IMR-90 (cell line): ENCODE measurements at regions not wholly inside any gene's neighbourhood (a gene's known extent, or its start where the extent isn't known, plus 50 kb on each side); places are given as distances from the start of the nearest gene placed in this dataset.

Experiments
- ATAC-seq: fragments of 200-7000 bp; cut with Tn5 transposase; 2 replicates; pipeline ENCODE4 v1.9.1; 2020; ENCODE audit warnings: low read depth, mild to moderate bottlenecking, moderate library complexity
- BruUV-seq: library from RNA; stranded (reverse); fragments of 400-500 nt; replicated peaks from 2 replicates; lab custom pipeline; 2021; lab: Mats Ljungman, UMichigan
- CTCF ChIA-PET: fragments of 300-600 bp; formaldehyde crosslinking; extraction: SDS; loops from one replicate; lab custom pipeline; 2021; ENCODE audit warnings: antibody characterized with exemption; lab: Yijun Ruan, JAX
- POLR2A ChIA-PET: fragments of 300-600 bp; sonication (Branson Sonifier 250); formaldehyde crosslinking; loops from one replicate; lab custom pipeline; 2022; ENCODE audit warnings: antibody characterized with exemption; ENCODE audit not compliant: unreplicated experiment; lab: Charles Lee
- DNase-seq: peaks from one replicate; pipeline ENCODE4 v3.0.0; 2013
- H2AFZ ChIP-seq: replicated peaks from 2 replicates; pipeline ENCODE3; 2013; ENCODE audit warnings: low read length, mild to moderate bottlenecking; ENCODE audit not compliant: poor library complexity
- H2AK5ac ChIP-seq: 2 replicates; pipeline ENCODE4 v1.6.1; 2013; ENCODE audit warnings: low read depth, low read length, inconsistent platforms
- H2AK9ac ChIP-seq: replicated peaks from 2 replicates; pipeline ENCODE3; 2013; ENCODE audit warnings: mild to moderate bottlenecking, low read depth, low read length, moderate library complexity; ENCODE audit not compliant: poor library complexity
- H2BK120ac ChIP-seq: 2 replicates; pipeline ENCODE4 v1.6.1; 2013; ENCODE audit warnings: low read depth, low read length, inconsistent platforms
- H2BK15ac ChIP-seq: 3 replicates; pipeline ENCODE4 v1.6.1; 2013; ENCODE audit warnings: low read depth, low read length, inconsistent platforms
- H2BK20ac ChIP-seq: 2 replicates; pipeline ENCODE4 v1.6.1; 2013; ENCODE audit warnings: low read depth, mild to moderate bottlenecking, inconsistent platforms, low read length, moderate library complexity
- H2BK5ac ChIP-seq: 2 replicates; pipeline ENCODE4 v1.6.1; 2013; ENCODE audit warnings: mild to moderate bottlenecking, low read depth, low read length, inconsistent platforms; ENCODE audit not compliant: poor library complexity, severe bottlenecking
- H3K14ac ChIP-seq: replicated peaks from 2 replicates; pipeline ENCODE4 v1.6.1; 2013; ENCODE audit warnings: low read depth, low read length, inconsistent platforms
- H3K18ac ChIP-seq: 2 replicates; pipeline ENCODE4 v1.6.1; 2013; ENCODE audit warnings: low read depth, low read length, control low read depth
- H3K23ac ChIP-seq: 2 replicates; pipeline ENCODE4 v1.6.1; 2013; ENCODE audit warnings: low read depth, low read length, inconsistent platforms
- H3K27ac ChIP-seq: 2 replicates; pipeline ENCODE4 v1.5.1; 2013; ENCODE audit warnings: mild to moderate bottlenecking, control low read depth, low read length; ENCODE audit not compliant: insufficient read depth
- H3K27me3 ChIP-seq: 2 replicates; pipeline ENCODE4 v1.6.1; 2013; ENCODE audit warnings: low read length; ENCODE audit not compliant: control insufficient read depth, insufficient read depth
- H3K36me3 ChIP-seq: 2 replicates; pipeline ENCODE4 v1.6.1; 2013; ENCODE audit warnings: low read length, mixed read lengths; ENCODE audit not compliant: control insufficient read depth, insufficient read depth
- H3K4ac ChIP-seq: 2 replicates; pipeline ENCODE4 v1.6.1; 2013; ENCODE audit warnings: low read depth, low read length, inconsistent platforms
- H3K4me1 ChIP-seq: 2 replicates; pipeline ENCODE4 v1.6.1; 2013; ENCODE audit warnings: low read length, mixed read lengths; ENCODE audit not compliant: control insufficient read depth, insufficient read depth
- H3K4me2 ChIP-seq: 2 replicates; pipeline ENCODE4 v1.6.1; 2013; ENCODE audit warnings: low read depth, mild to moderate bottlenecking, control low read depth, low read length, moderate library complexity
- H3K4me3 ChIP-seq: 2 replicates; pipeline ENCODE4 v1.5.1; 2013; ENCODE audit warnings: low read depth, mild to moderate bottlenecking, control low read depth, low read length, moderate library complexity; ENCODE audit not compliant: insufficient read depth
- H3K56ac ChIP-seq: 2 replicates; pipeline ENCODE4 v1.6.1; 2013; ENCODE audit warnings: low read length, inconsistent platforms; ENCODE audit not compliant: insufficient read depth; ENCODE audit errors: extremely low read depth
- H3K79me1 ChIP-seq, 2 experiments: 2 replicates each; pipeline ENCODE4 v1.6.1; 2013; ENCODE audit warnings: low read length in 2 of 2, inconsistent platforms in 1 of 2, low read depth in 1 of 2
- H3K9ac ChIP-seq: 2 replicates; pipeline ENCODE4 v1.6.1; 2013; ENCODE audit warnings: low read depth, low read length, control low read depth
- H3K9me1 ChIP-seq: 2 replicates; pipeline ENCODE4 v1.6.1; 2013; ENCODE audit warnings: low read length, inconsistent platforms; ENCODE audit not compliant: insufficient read depth
- H3K9me3 ChIP-seq: 2 replicates; pipeline ENCODE4 v1.6.1; 2013; ENCODE audit warnings: low read length; ENCODE audit not compliant: control insufficient read depth, insufficient read depth
- H4K20me1 ChIP-seq: 2 replicates; pipeline ENCODE4 v1.6.1; 2013; ENCODE audit warnings: low read length, inconsistent platforms; ENCODE audit not compliant: insufficient read depth
- H4K5ac ChIP-seq: 2 replicates; pipeline ENCODE4 v1.6.1; 2013; ENCODE audit warnings: mild to moderate bottlenecking, low read depth, low read length, control low read depth
- H4K8ac ChIP-seq, 2 experiments: 2 replicates each; pipeline ENCODE4 v1.6.1; 2013; ENCODE audit warnings: low read depth in 2 of 2, low read length in 2 of 2, control low read depth in 1 of 2, inconsistent platforms in 1 of 2
- H4K91ac ChIP-seq: 2 replicates; pipeline ENCODE4 v1.6.1; 2013; ENCODE audit warnings: low read depth, low read length, inconsistent platforms; ENCODE audit not compliant: insufficient read depth
- BHLHE40 ChIP-seq: fragments of 150-350 bp; IDR thresholded peaks from 2 replicates; pipeline ENCODE4 v1.6.1; 2016; ENCODE audit warnings: mild to moderate bottlenecking, low read depth, low read length
- CHD1 ChIP-seq: IDR thresholded peaks from 2 replicates; pipeline ENCODE4 v1.6.1; 2012; ENCODE audit warnings: low read depth, low read length, improper control_type of control experiment
- FOS ChIP-seq: fragments of 150-350 bp; IDR thresholded peaks from 2 replicates; pipeline ENCODE4 v1.6.1; 2016; ENCODE audit warnings: low read depth, low read length
- MAFK ChIP-seq: IDR thresholded peaks from 2 replicates; pipeline ENCODE4 v1.6.1; 2012; ENCODE audit warnings: low read depth, low read length, improper control_type of control experiment
- MAZ ChIP-seq: IDR thresholded peaks from 2 replicates; pipeline ENCODE4 v1.6.1; 2012; ENCODE audit warnings: low read depth, mild to moderate bottlenecking, low read length, improper control_type of control experiment, moderate library complexity, borderline replicate concordance
- MXI1 ChIP-seq: IDR thresholded peaks from 2 replicates; pipeline ENCODE4 v1.6.1; 2012; ENCODE audit warnings: low read depth, mild to moderate bottlenecking, low read length, moderate library complexity, borderline replicate concordance
- NFE2L2 ChIP-seq: fragments of 150-350 bp; IDR thresholded peaks from 2 replicates; pipeline ENCODE4 v1.6.1; 2016; ENCODE audit warnings: low read depth, mild to moderate bottlenecking, low read length
- POLR2A ChIP-seq: IDR thresholded peaks from 2 replicates; pipeline ENCODE4 v1.6.1; 2012; ENCODE audit warnings: mild to moderate bottlenecking, low read depth, low read length
- RAD21 ChIP-seq: IDR thresholded peaks from 2 replicates; pipeline ENCODE4 v1.6.1; 2012; ENCODE audit warnings: low read length, improper control_type of control experiment
- RFX5 ChIP-seq: IDR thresholded peaks from 2 replicates; pipeline ENCODE4 v1.8.0; 2012; ENCODE audit warnings: low read depth, mild to moderate bottlenecking, low read length, moderate library complexity
- SMC3 ChIP-seq: fragments of 150-350 bp; IDR thresholded peaks from 2 replicates; pipeline ENCODE4 v1.6.1; 2016; ENCODE audit warnings: low read depth, mild to moderate bottlenecking, antibody characterized with exemption, low read length, moderate library complexity
- WGBS, 2 experiments: methylation state at CpG; one replicate each; pipeline versions ENCODE4 v1.1.5 to v1.1.7; 2013; ENCODE audit warnings: missing lambda C conversion rate in 2 of 2; ENCODE audit not compliant: insufficient read length in 1 of 2; ENCODE audit errors: extremely low coverage in 2 of 2; 5-methylcytosine and 5-hydroxymethylcytosine counted together
- dilution Hi-C: fragments of 300-500 bp; cut with HindIII; formaldehyde crosslinking; loops from one replicate; pipeline ENCODE4 v1.14.3; 2018; ENCODE audit warnings: low sequenced_read_pairs; ENCODE audit not compliant: unreplicated experiment
- in situ Hi-C: fragments of 300-500 bp; cut with MboI; formaldehyde crosslinking; loops from 3 replicates; pipeline ENCODE4 v1.14.3; 2019; ENCODE audit warnings: low sequenced_read_pairs, inconsistent platforms, mixed read lengths
- intact Hi-C: fragments of 100-400 bp; cut with micrococcal nuclease; formaldehyde crosslinking; loops from 2 replicates; pipeline ENCODE4 v1.10.0; 2022
- TF ChIP-seq, protein P1 (sequence below): fragments of 150-350 bp; IDR thresholded peaks from 2 replicates; pipeline ENCODE4 v1.6.1; 2016; ENCODE audit warnings: low read depth, mild to moderate bottlenecking, low read length, moderate library complexity, borderline replicate concordance
- TF ChIP-seq, protein P2 (sequence below): conservative IDR thresholded peaks from 2 replicates; pipeline ENCODE4 v1.5.1; 2012; ENCODE audit warnings: mild to moderate bottlenecking, low read depth, low read length, improper control_type of control experiment
- TF ChIP-seq, protein P3 (sequence below): fragments of 150-350 bp; IDR thresholded peaks from 2 replicates; pipeline ENCODE4 v1.6.1; 2017; ENCODE audit warnings: mild to moderate bottlenecking, antibody characterized with exemption, low read length, low read depth

DNA sequence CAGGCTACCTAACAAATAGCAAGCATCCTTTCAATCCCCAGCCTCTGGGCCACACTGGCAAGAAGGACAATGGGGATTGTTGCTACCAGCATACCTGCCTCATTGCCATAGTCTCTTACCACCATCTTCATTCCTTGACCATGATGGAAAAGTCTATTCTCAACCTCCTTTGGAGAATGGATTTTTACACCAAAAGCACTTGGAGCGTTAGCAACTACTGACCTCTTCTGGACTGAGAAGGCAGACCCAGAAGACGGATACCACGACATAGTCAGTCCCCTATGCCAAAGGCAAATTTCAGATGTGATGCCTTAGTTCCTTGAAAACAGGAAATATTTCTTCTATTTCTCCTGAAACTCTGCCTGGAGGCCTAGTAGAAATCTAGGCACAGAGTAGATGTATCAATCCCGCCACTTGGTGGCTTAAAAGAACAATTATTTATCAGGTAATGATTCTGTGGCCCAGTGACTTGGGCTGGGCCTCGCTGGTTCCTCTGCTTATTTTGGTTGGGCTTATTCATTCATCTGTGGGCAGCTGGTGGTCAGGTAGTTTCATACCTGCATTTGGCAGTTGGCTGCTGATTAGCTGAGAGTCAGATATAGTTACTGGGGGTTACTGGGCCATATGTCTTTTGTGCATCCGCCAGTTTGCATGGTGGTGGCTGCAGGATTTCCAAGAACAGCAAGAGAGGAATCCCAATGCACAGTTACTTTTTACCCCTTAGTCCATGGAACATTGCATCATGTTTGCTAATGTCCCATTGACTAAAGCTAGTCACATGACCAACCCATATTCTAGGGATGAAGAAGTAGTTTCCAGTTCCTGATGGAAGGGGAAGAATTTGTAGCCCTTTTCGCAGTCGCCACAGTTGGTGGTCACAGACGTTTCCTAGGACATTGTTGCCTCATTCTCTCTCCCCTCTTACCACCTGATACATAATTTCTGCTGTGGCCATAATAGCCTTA, 75.2 kb downstream of the DHCR7 start:
- no peak overlapping the region for H3K56ac ChIP-seq
- no peak overlapping the region for H4K5ac ChIP-seq
- POLR2A ChIA-PET, result interaction anchor here (0.5 kb wide), 1 partner anchor 36 kb away, joined by 3 read pairs; no protein-coding TSS in a partner anchor
- H3K4me1 ChIP-seq, result no peaks in the 10 kb centered on the region
- no peak overlapping the region for H3K23ac ChIP-seq
- H3K27ac ChIP-seq, result no peak overlapping the region
- no peak overlapping the region for H2BK20ac ChIP-seq
- no peak overlapping the region for H3K4ac ChIP-seq
- intact Hi-C loops (loop anchor here (1.0 to 10.0 kb wide), 4 partner anchors 120 to 906 kb away; partner anchors contain the start of gene SHANK2), dilution Hi-C loops (no loop called here), in situ Hi-C loops (no loop called here)
- no peak overlapping the region for H2BK120ac ChIP-seq
- no peak overlapping the region for H4K8ac ChIP-seq
- ATAC-seq (peak; percentile 89), DNase-seq (peak; percentile 50)
- H3K9me1 ChIP-seq, result no peaks in the 10 kb centered on the region
- CTCF ChIA-PET, result interaction anchor here (1.4 kb wide), 1 partner anchor 12 kb away, joined by 4 read pairs; no protein-coding TSS in a partner anchor
- H2AK5ac ChIP-seq, result no peak overlapping the region
- no peak overlapping the region for H2BK15ac ChIP-seq
- H3K14ac ChIP-seq, result no peak overlapping the region
- no peak overlapping the region for H2BK5ac ChIP-seq
- no TSS peak for BruUV-seq
- peak overlapping the region; percentile 18 for H2AFZ ChIP-seq
- no peak overlapping the region for H4K91ac ChIP-seq
- no peak overlapping the region for H3K4me3 ChIP-seq
- H3K36me3 ChIP-seq, result no peaks in the 10 kb centered on the region
- no peak overlapping the region for H3K9ac ChIP-seq
- peak overlapping the region; percentile 24 for H2AK9ac ChIP-seq
- H3K18ac ChIP-seq, result no peak overlapping the region
- no peaks in the 10 kb centered on the region for H3K79me1 ChIP-seq
- no peaks in the 10 kb centered on the region; the same call in 1 of the 2 replicates for H3K9me3 ChIP-seq
- no peaks in the 10 kb centered on the region; the same call in 1 of the 2 replicates for H4K20me1 ChIP-seq
- no peak overlapping the region for H3K4me2 ChIP-seq
- H3K27me3 ChIP-seq, result peaks cover 25% of the 10 kb centered on the region
- no CpG with 5 or more reads among the region's 9 CpGs for WGBS, 2 experiments
- TF ChIP-seq MXI1, result no peak
- TF ChIP-seq FOS, result no peak
- TF ChIP-seq RFX5, result no peak
- TF ChIP-seq, protein P1, sequence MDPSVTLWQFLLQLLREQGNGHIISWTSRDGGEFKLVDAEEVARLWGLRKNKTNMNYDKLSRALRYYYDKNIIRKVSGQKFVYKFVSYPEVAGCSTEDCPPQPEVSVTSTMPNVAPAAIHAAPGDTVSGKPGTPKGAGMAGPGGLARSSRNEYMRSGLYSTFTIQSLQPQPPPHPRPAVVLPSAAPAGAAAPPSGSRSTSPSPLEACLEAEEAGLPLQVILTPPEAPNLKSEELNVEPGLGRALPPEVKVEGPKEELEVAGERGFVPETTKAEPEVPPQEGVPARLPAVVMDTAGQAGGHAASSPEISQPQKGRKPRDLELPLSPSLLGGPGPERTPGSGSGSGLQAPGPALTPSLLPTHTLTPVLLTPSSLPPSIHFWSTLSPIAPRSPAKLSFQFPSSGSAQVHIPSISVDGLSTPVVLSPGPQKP, result no peak
- TF ChIP-seq, protein P2, sequence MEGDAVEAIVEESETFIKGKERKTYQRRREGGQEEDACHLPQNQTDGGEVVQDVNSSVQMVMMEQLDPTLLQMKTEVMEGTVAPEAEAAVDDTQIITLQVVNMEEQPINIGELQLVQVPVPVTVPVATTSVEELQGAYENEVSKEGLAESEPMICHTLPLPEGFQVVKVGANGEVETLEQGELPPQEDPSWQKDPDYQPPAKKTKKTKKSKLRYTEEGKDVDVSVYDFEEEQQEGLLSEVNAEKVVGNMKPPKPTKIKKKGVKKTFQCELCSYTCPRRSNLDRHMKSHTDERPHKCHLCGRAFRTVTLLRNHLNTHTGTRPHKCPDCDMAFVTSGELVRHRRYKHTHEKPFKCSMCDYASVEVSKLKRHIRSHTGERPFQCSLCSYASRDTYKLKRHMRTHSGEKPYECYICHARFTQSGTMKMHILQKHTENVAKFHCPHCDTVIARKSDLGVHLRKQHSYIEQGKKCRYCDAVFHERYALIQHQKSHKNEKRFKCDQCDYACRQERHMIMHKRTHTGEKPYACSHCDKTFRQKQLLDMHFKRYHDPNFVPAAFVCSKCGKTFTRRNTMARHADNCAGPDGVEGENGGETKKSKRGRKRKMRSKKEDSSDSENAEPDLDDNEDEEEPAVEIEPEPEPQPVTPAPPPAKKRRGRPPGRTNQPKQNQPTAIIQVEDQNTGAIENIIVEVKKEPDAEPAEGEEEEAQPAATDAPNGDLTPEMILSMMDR, result peak; percentile 65
- no peak for TF ChIP-seq BHLHE40
- TF ChIP-seq CHD1, result no peak
- no peak for TF ChIP-seq MAZ
- no peak for TF ChIP-seq POLR2A
- TF ChIP-seq MAFK, result no peak
- TF ChIP-seq RAD21, result peak; percentile 82
- TF ChIP-seq SMC3, result peak; percentile 60
- TF ChIP-seq, protein P3, sequence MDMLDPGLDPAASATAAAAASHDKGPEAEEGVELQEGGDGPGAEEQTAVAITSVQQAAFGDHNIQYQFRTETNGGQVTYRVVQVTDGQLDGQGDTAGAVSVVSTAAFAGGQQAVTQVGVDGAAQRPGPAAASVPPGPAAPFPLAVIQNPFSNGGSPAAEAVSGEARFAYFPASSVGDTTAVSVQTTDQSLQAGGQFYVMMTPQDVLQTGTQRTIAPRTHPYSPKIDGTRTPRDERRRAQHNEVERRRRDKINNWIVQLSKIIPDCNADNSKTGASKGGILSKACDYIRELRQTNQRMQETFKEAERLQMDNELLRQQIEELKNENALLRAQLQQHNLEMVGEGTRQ, result peak; percentile 37; the same call in 1 of the 2 replicates
- TF ChIP-seq NFE2L2, result no peak
